GM10266 (cell line): ENCODE measurements at regions not wholly inside any gene's neighbourhood (a gene's known extent, or its start where the extent isn't known, plus 50 kb on each side); places are given as distances from the start of the nearest gene placed in this dataset.
"Not testable (repeated sequence)": the region's sequence is repeated elsewhere in the genome, so short reads cannot be mapped to it uniquely, and the experiment has no call there.

Source experiments
- DNase-seq: peaks from one replicate; pipeline ENCODE4 v3.0.0; 2012; ENCODE audit errors: extremely low spot score
- TF ChIP-seq, protein P1 (sequence below): IDR thresholded peaks from 2 replicates; pipeline ENCODE4 v1.5.1; 2012; ENCODE audit warnings: mild to moderate bottlenecking, low read depth; ENCODE audit not compliant: control insufficient read depth, insufficient read depth; ENCODE audit errors: missing control alignments

DNA sequence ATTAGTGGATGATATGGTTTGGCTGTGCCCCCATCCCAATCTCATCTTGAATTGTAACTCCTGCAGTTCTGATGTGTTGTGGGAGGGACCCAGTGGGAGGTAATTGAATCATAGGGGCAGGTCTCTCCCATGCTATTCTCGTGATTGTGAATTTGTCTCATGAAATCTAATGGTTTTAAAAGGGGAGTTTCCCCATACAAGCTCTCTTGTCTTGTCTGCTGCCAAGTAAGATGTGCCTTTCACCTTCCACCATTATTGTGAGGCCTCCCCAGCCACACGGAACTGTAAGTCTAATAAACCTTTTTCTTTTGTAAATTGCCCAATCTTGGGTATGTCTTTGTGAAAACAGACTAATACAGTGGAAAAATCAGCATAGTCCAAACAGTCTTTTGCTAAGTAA, 235.5 kb downstream of the TMEM161B start:
- no peak for DNase-seq
- TF ChIP-seq, protein P1, sequence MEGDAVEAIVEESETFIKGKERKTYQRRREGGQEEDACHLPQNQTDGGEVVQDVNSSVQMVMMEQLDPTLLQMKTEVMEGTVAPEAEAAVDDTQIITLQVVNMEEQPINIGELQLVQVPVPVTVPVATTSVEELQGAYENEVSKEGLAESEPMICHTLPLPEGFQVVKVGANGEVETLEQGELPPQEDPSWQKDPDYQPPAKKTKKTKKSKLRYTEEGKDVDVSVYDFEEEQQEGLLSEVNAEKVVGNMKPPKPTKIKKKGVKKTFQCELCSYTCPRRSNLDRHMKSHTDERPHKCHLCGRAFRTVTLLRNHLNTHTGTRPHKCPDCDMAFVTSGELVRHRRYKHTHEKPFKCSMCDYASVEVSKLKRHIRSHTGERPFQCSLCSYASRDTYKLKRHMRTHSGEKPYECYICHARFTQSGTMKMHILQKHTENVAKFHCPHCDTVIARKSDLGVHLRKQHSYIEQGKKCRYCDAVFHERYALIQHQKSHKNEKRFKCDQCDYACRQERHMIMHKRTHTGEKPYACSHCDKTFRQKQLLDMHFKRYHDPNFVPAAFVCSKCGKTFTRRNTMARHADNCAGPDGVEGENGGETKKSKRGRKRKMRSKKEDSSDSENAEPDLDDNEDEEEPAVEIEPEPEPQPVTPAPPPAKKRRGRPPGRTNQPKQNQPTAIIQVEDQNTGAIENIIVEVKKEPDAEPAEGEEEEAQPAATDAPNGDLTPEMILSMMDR = no peak

DNA sequence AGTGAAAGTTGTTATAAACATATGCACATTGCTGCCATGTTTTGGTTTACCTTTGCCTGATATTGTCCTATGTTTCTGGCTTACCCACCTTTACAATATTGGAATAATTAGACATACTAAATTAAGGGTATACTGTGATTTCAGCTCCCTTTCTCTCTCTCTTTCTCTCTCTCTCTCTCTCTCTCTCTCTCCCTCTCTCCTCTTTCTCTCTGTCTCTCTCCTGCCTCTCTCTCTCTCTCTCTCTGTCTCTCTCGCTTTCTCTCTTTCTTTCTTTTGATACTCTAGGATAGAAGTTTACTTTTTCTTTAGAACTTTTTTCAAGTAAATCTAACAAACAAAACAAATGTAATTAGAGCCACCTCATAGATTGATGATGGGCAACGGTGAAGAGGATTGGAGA, 239.6 kb downstream of the TMEM161B start:
- TF ChIP-seq, protein P1 = no peak
- DNase-seq = no peak

DNA sequence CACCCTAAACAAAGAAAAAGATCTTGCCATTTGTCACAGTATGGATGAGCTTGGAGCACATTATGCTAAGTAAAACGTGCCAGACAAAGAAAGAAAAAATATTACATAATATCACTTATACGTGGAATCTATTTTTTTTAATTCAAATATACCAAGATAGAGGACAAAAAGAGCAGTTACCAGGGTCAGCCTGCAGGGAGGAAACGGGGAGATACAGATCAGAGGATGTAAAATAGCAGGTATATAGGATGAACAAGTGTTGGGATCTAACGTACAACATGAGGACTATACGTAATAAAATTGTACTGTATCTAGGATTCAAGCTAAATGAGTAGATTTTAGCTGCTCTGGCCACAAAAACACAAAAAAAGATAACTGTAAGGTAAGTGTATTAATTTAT, 247.5 kb downstream of the TMEM161B start:
- TF ChIP-seq, protein P1 = no peak
- DNase-seq = no peak

DNA sequence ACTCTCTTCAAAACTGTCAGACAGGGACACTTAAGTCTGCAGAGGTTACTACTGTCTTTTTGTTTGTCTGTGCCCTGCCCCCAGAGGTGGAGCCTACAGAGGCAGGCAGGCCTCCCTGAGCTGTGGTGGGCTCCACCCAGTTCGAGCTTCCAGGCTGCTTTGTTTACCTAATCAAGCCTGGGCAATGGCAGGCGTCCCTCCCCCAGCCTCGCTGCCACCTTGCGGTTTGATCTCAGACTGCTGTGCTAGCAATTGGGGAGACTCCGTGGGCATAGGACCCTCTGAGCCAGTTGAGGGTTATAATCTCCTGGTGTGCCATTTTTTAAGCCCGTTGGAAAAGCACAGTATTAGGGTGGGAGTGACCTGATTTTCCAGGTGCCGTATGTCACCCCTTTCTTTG, 253.7 kb downstream of the TMEM161B start:
- not testable (repeated sequence) for DNase-seq

DNA sequence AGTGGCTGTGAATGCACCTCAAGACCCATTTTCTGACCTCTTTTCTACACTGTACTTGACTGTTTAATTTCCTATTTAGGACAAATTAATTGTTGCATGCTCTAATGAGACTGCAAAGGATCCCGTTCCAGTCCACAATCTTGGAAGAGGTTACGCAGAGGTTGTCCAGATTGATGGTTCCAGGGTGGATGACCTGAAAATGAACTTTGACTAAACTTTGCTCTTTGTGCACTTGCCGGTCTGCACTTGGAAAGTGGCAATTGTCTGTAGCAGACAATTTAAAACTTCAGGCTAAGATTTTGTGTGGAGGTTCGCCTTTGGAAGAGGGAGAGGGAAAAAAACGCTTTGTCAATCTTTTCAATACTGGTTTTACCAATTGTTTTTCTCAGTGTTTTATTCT, 267.8 kb downstream of the TMEM161B start:
- TF ChIP-seq, protein P1 = no peak
- DNase-seq = no peak

DNA sequence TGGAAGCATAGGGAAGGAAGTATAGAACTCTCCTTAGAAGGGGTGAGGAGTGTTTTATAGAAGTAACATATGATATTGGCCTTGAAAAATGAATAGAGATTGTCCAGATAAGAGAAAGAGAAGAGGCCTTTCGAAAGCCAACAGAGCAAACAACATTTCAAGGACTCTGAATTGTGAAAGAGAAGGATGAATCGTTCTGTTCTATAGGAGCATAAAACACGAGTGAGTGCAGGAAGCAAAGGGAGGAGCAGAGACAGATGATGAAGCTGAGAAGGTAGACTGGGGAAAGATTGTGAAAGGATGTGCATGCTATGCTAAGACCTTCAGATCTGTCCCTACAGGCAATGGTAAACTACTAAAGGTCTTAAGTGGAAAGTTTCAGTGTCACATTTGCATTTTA, 271.0 kb downstream of the TMEM161B start:
- DNase-seq = no peak
- TF ChIP-seq, protein P1 = no peak

DNA sequence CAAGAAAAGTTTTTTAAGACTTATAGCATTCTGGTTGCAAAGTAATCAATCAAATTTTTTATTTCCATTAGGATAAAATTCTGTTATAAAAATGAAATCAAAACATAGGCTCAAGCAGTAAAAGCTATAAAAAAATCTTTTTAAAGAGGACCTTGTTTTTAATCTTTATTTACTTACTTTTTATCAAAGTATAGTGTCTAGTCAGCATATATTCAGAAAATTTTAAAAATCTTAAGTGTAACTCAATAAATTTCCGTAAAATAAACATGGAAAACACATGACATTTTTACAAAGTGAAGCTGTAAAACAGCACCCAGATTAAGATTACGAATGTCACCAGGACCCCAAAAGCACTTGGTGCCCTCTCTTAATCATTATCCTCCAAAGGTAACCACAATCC, 302.4 kb downstream of the TMEM161B start:
- TF ChIP-seq, protein P1 = no peak
- DNase-seq = no peak

DNA sequence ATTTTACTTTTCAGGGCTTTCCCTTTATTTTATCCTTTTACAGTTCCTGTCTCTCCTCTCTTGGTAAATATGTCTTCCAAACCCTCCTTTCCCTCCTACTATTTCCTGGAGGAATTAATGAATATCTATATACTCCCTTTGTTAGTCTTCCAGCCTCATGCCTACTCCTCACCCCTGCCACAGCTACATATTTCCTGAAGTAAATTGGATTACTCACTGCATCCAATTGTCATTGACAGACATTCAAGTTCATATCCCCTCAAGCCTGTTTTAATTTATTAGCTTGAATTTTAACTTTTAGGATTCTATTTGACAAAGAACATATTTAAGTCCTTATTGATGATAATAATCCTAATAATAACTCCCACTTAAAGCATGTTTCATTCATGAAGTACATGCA, 314.5 kb downstream of the TMEM161B start:
- no peak for DNase-seq
- TF ChIP-seq, protein P1 = no peak
